Upper lobe of left lung (tissue), 4 donors: ENCODE measurements at regions not wholly inside any gene's neighbourhood (a gene's known extent, or its start where the extent isn't known, plus 50 kb on each side); places are given as distances from the start of the nearest gene placed in this dataset.

Experiments
- CTCF ChIP-seq, 6 experiments: fragments of 450-650 bp in 4 of 6; fragments of 200-600 bp in 2 of 6; sonication (generic) in 2 of 6; IDR thresholded peaks; one replicate each; pipeline ENCODE4 v1.5.1; 2016 to 2019; ENCODE audit warnings: antibody characterized with exemption in 6 of 6
- EP300 ChIP-seq, 4 donors: sonication (generic); formaldehyde crosslinking; IDR thresholded peaks; one replicate each; pipeline ENCODE4 v1.5.1; 2017; ENCODE audit warnings: antibody characterized with exemption in 4 of 4, control low read depth in 2 of 4

- TF ChIP-seq EP300 (IDR thresholded peaks at IDR 0.05), result no peak
- TF ChIP-seq CTCF (IDR thresholded peaks at IDR 0.05), result no peak
These were observed 659.9 kb downstream of the UQCRFS1 start for GRCh38 chr19:28553005-28553404.
